Chondrocyte (in vitro differentiated cells): ENCODE measurements at regions not wholly inside any gene's neighbourhood (a gene's known extent, or its start where the extent isn't known, plus 50 kb on each side); places are given as distances from the start of the nearest gene placed in this dataset.

ENCODE experiments used
- DNase-seq: peaks from one replicate; pipeline ENCODE4 v3.0.0; 2021; ENCODE audit warnings: mixed read lengths, low spot score
- H3K27ac Mint-ChIP-seq: one replicate; pipeline ENCODE4 v1.8.0; 2021; ENCODE audit warnings: mild to moderate bottlenecking, moderate library complexity, mixed read lengths; ENCODE audit not compliant: unreplicated experiment
- H3K27me3 Mint-ChIP-seq: 2 replicates; pipeline ENCODE4 v1.8.0; 2021; ENCODE audit warnings: low read depth, mixed read lengths
- H3K36me3 Mint-ChIP-seq: 2 replicates; pipeline ENCODE4 v1.8.0; 2021; ENCODE audit warnings: low read depth, mixed read lengths
- H3K4me1 Mint-ChIP-seq: 2 replicates; pipeline ENCODE4 v1.8.0; 2021; ENCODE audit warnings: low read depth, mild to moderate bottlenecking, mixed read lengths
- H3K4me3 Mint-ChIP-seq: one replicate; pipeline ENCODE4 v1.8.0; 2021; ENCODE audit warnings: mild to moderate bottlenecking, moderate library complexity, mixed read lengths; ENCODE audit not compliant: unreplicated experiment
- H3K9me3 Mint-ChIP-seq: 2 replicates; pipeline ENCODE4 v1.8.0; 2021; ENCODE audit warnings: low read depth, mixed read lengths
- CTCF ChIP-seq: fragments of 200-600 bp; sonication (generic); IDR thresholded peaks from 2 replicates; pipeline ENCODE4 v1.5.0; 2021; ENCODE audit warnings: antibody characterized with exemption, mild to moderate bottlenecking, moderate library complexity

GRCh38 chr4:187184508-187184907 is 460.9 kb upstream of the FAT1 start:
- H3K9me3 Mint-ChIP-seq = no peaks in the 10 kb centered on the region
- H3K27me3 Mint-ChIP-seq = no peaks in the 10 kb centered on the region
- no peak overlapping the region for H3K4me3 Mint-ChIP-seq
- peaks cover 14% of the 10 kb centered on the region for H3K4me1 Mint-ChIP-seq
- no peak for DNase-seq
- no peak overlapping the region for H3K27ac Mint-ChIP-seq
- H3K36me3 Mint-ChIP-seq = no peaks in the 10 kb centered on the region
- TF ChIP-seq CTCF = no peak

DNA sequence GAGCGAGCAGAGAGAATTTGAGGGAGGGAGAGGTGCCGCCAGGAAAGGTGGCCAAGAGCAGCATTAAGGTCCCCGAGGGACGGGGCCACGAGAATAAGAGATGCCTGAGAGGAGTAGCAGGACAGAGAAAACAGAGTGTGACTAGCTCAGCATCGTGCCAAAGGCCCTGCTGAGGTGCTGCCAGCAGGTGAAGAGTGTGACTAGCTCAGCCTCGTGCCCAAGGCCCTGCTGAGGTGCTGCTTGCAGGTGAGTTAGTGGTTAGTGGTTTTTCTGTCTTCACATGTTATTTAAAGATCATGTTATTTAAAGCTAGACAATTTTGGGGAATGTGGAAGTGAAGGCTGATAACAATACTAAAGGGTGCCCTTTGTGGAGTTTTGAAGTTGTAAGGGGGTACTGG is 464.5 kb upstream of the FAT1 start:
- peaks cover 8% of the 10 kb centered on the region for H3K4me1 Mint-ChIP-seq
- H3K27me3 Mint-ChIP-seq = no peaks in the 10 kb centered on the region
- DNase-seq = no peak
- TF ChIP-seq CTCF = no peak
- no peak overlapping the region for H3K4me3 Mint-ChIP-seq
- no peaks in the 10 kb centered on the region for H3K9me3 Mint-ChIP-seq
- no peaks in the 10 kb centered on the region for H3K36me3 Mint-ChIP-seq
- no peak overlapping the region for H3K27ac Mint-ChIP-seq

DNA sequence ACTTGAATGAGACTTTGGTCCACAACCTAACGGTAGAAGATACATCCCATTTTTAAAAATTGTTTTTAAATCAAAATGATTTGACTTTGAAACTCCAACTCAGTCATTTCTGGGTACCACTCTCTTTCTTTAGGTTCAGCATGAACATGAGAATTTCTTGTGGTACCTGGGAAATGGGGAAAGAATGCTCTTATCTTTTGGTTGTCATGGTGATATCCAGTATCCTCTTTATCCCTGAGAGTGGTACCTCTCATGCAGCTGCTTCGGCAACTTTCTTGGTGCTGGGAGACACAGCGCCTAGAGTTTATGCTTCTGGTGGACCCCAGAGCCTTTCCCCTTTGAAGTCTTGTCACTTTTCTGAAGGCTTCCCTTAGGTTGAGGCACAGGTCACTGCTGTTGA is 465.1 kb upstream of the FAT1 start:
- no peaks in the 10 kb centered on the region for H3K36me3 Mint-ChIP-seq
- DNase-seq = no peak
- peaks cover 4% of the 10 kb centered on the region for H3K4me1 Mint-ChIP-seq
- H3K4me3 Mint-ChIP-seq = no peak overlapping the region
- H3K9me3 Mint-ChIP-seq = no peaks in the 10 kb centered on the region
- no peak overlapping the region for H3K27ac Mint-ChIP-seq
- TF ChIP-seq CTCF = no peak
- H3K27me3 Mint-ChIP-seq = no peaks in the 10 kb centered on the region

GRCh38 chr4:187190390-187190789 is 466.7 kb upstream of the FAT1 start:
- H3K36me3 Mint-ChIP-seq = no peaks in the 10 kb centered on the region
- H3K27ac Mint-ChIP-seq = no peak overlapping the region
- no peak overlapping the region for H3K4me3 Mint-ChIP-seq
- H3K4me1 Mint-ChIP-seq = peaks cover 4% of the 10 kb centered on the region
- no peak for DNase-seq
- no peak for TF ChIP-seq CTCF
- no peaks in the 10 kb centered on the region for H3K27me3 Mint-ChIP-seq
- H3K9me3 Mint-ChIP-seq = no peaks in the 10 kb centered on the region

- no peak for DNase-seq
- no peak for TF ChIP-seq CTCF
- Mint-ChIP-seq H3K9me3 (no peaks in the 10 kb centered on the region), H3K27me3 (no peaks in the 10 kb centered on the region), H3K4me1 (peaks cover 4% of the 10 kb centered on the region), H3K36me3 (no peaks in the 10 kb centered on the region), H3K27ac (no peak overlapping the region), H3K4me3 (no peak overlapping the region)
Measured at GRCh38 chr4:187191676-187192075, 468.0 kb upstream of the FAT1 start.
